Esophagus muscularis mucosa (tissue), 4 donors: ENCODE measurements at regions not wholly inside any gene's neighbourhood (a gene's known extent, or its start where the extent isn't known, plus 50 kb on each side); places are given as distances from the start of the nearest gene placed in this dataset.
"Not testable (repeated sequence)": the region's sequence is repeated elsewhere in the genome, so short reads cannot be mapped to it uniquely, and the experiment has no call there.

ENCODE experiments used
- DNase-seq: peaks from one replicate; pipeline ENCODE4 v3.0.0-alpha.2; 2017; ENCODE audit errors: extremely low spot score
- H3K27ac ChIP-seq, 4 donors: fragments of 200-600 bp; sonication (generic); replicated peaks in 1 of 4; 1 replicate in 3 of 4; 2 replicates in 1 of 4; pipeline ENCODE4 v1.5.1; 2016 to 2019; ENCODE audit warnings: mild to moderate bottlenecking in 1 of 4
- H3K27me3 ChIP-seq, 4 donors: fragments of 200-600 bp; sonication (generic); one replicate each; pipeline versions ENCODE4 v1.5.1 to v1.6.0; 2016 to 2019
- H3K36me3 ChIP-seq, 4 donors: fragments of 200-600 bp; sonication (generic); one replicate each; pipeline ENCODE4 v1.5.1; 2016 to 2019
- H3K4me1 ChIP-seq, 4 donors: fragments of 200-600 bp; sonication (generic); one replicate each; pipeline ENCODE4 v1.5.1; 2016 to 2019
- H3K4me3 ChIP-seq, 4 donors: fragments of 200-600 bp; sonication (generic); 1 replicate in 2 of 4; 2 replicates in 2 of 4; pipeline ENCODE4 v1.5.1; 2016 to 2019; ENCODE audit warnings: mild to moderate bottlenecking in 4 of 4, moderate library complexity in 1 of 4
- H3K9me3 ChIP-seq, 4 donors: fragments of 200-600 bp; sonication (generic); 1 replicate in 3 of 4; 2 replicates in 1 of 4; pipeline ENCODE4 v1.5.1; 2016 to 2019
- CTCF ChIP-seq, 3 experiments: fragments of 200-600 bp in 2 of 3; fragments of 450-650 bp in 1 of 3; sonication (generic) in 2 of 3; IDR thresholded peaks; one replicate each; pipeline ENCODE4 v1.5.1; 2017 to 2019; ENCODE audit warnings: antibody characterized with exemption in 3 of 3, mild to moderate bottlenecking in 2 of 3, moderate library complexity in 1 of 3
- EP300 ChIP-seq: sonication (generic); formaldehyde crosslinking; IDR thresholded peaks from one replicate; pipeline ENCODE4 v1.6.1; 2017; ENCODE audit warnings: antibody characterized with exemption
- POLR2A ChIP-seq: fragments of 450-650 bp; IDR thresholded peaks from one replicate; pipeline ENCODE4 v1.6.1; 2017; ENCODE audit warnings: antibody characterized with exemption, moderate library complexity, mild to moderate bottlenecking, low read depth
- POLR2AphosphoS5 ChIP-seq, 2 donors: sonication (generic); formaldehyde crosslinking; IDR thresholded peaks; one replicate each; pipeline ENCODE4 v1.6.1; 2017; ENCODE audit warnings: antibody characterized with exemption in 2 of 2
- WGBS: methylation state at CpG from one replicate; pipeline ENCODE4 v1.1.5; 2018; 5-methylcytosine and 5-hydroxymethylcytosine counted together
- intact Hi-C: fragments of 100-400 bp; cut with DNase I; formaldehyde crosslinking; loops from one replicate; pipeline ENCODE4 v1.15.1; 2023

GRCh38 chr2:58339548-58340243, 98.6 kb upstream of the FANCL start:
- no peak for TF ChIP-seq CTCF (IDR thresholded peaks at IDR 0.05)
- no peak for TF ChIP-seq POLR2AphosphoS5 (IDR thresholded peaks at IDR 0.05)
- TF ChIP-seq EP300: no peak
- TF ChIP-seq POLR2A: no peak
- Histone ChIP-seq H3K36me3 (no peaks in the 10 kb centered on the region), H3K27me3 (no peaks in the 10 kb centered on the region), H3K9me3 (peaks cover 0 to 11% (median 4%) of the 10 kb centered on the region in 4 donors), H3K4me3 (no peak overlapping the region), H3K4me1 (no peaks in the 10 kb centered on the region), H3K27ac (no peak overlapping the region)
- intact Hi-C loops: no loop called here
- no peak for DNase-seq

GRCh38 chr2:58336416-58336815, 95.3 kb upstream of the FANCL start:
- Histone ChIP-seq H3K4me1 (peaks cover 0 to 5% (median 0%) of the 10 kb centered on the region in 4 donors), H3K27me3 (no peaks in the 10 kb centered on the region), H3K4me3 (no peak overlapping the region), H3K27ac (no peak overlapping the region), H3K9me3 (peaks cover 0 to 5% (median 2%) of the 10 kb centered on the region in 4 donors), H3K36me3 (no peaks in the 10 kb centered on the region)
- 71% methylated on average over 4 of the region's 4 CpGs for WGBS
- no peak for DNase-seq
- TF ChIP-seq POLR2AphosphoS5 (IDR thresholded peaks at IDR 0.05) (no peak), POLR2A (no peak), EP300 (no peak), CTCF (IDR thresholded peaks at IDR 0.05) (no peak)
- intact Hi-C loops: no loop called here

- H3K4me1 ChIP-seq: peaks cover 0 to 5% (median 0%) of the 10 kb centered on the region in 4 donors
- H3K27ac ChIP-seq: no peak overlapping the region
- H3K9me3 ChIP-seq: no peaks in the 10 kb centered on the region
- intact Hi-C loops: no loop called here
- no peaks in the 10 kb centered on the region for H3K27me3 ChIP-seq
- TF ChIP-seq CTCF (IDR thresholded peaks at IDR 0.05): no peak
- TF ChIP-seq EP300: no peak
- no peak for TF ChIP-seq POLR2A
- no peak for TF ChIP-seq POLR2AphosphoS5 (IDR thresholded peaks at IDR 0.05)
- H3K36me3 ChIP-seq: no peaks in the 10 kb centered on the region
- H3K4me3 ChIP-seq: no peak overlapping the region
- DNase-seq: no peak
- WGBS: 46% methylated on average over 5 of the region's 5 CpGs
Measured at GRCh38 chr2:58334414-58334813, 93.3 kb upstream of the FANCL start.

- DNase-seq: not testable (repeated sequence)
- 89% methylated on average over 17 of the region's 18 CpGs for WGBS
Measured at GRCh38 chr2:58325296-58325895, 84.3 kb upstream of the FANCL start.

GRCh38 chr2:58319481-58319880, 78.4 kb upstream of the FANCL start:
- Histone ChIP-seq H3K4me3 (no peak overlapping the region), H3K9me3 (no peaks in the 10 kb centered on the region), H3K4me1 (no peaks in the 10 kb centered on the region), H3K27me3 (no peaks in the 10 kb centered on the region), H3K27ac (no peak overlapping the region), H3K36me3 (no peaks in the 10 kb centered on the region)
- WGBS: 79% methylated on average over 4 of the region's 4 CpGs
- intact Hi-C loops: no loop called here
- no peak for TF ChIP-seq POLR2A
- no peak for TF ChIP-seq POLR2AphosphoS5 (IDR thresholded peaks at IDR 0.05)
- no peak for TF ChIP-seq EP300
- no peak for TF ChIP-seq CTCF (IDR thresholded peaks at IDR 0.05)
- no peak for DNase-seq

More at GRCh38 chr2:58325296-58325895, 84.3 kb upstream of the FANCL start:
- H3K36me3 ChIP-seq, H3K4me3 ChIP-seq, intact Hi-C loops, H3K4me1 ChIP-seq, H3K27me3 ChIP-seq, H3K27ac ChIP-seq, H3K9me3 ChIP-seq: not testable (repeated sequence)

GRCh38 chr2:58318949-58319348, 77.8 kb upstream of the FANCL start:
- DNase-seq, H3K27me3 ChIP-seq, H3K27ac ChIP-seq, H3K4me3 ChIP-seq, H3K9me3 ChIP-seq, intact Hi-C loops, H3K36me3 ChIP-seq, H3K4me1 ChIP-seq: not testable (repeated sequence)
- WGBS: 87% methylated on average over 7 of the region's 7 CpGs
